Effector memory CD8-positive, alpha-beta T cell (primary cell): ENCODE measurements at regions not wholly inside any gene's neighbourhood (a gene's known extent, or its start where the extent isn't known, plus 50 kb on each side); places are given as distances from the start of the nearest gene placed in this dataset.

Experiments used
- ATAC-seq: fragments of 150-1000 bp; cut with Tn5 transposase; replicated peaks from 2 replicates; pipeline ENCODE4 v1.10.0; 2021; ENCODE audit warnings: mild to moderate bottlenecking, moderate library complexity
- DNase-seq, 3 experiments: peaks; one replicate each; pipeline ENCODE4 v3.0.0; 2021
- H3K27ac Mint-ChIP-seq, 2 donors: one replicate each; pipeline ENCODE4 v1.8.0; 2022; ENCODE audit warnings: mild to moderate bottlenecking in 2 of 2, mixed read lengths in 2 of 2, moderate library complexity in 2 of 2
- H3K27me3 Mint-ChIP-seq, 2 donors: one replicate each; pipeline ENCODE4 v1.8.0; 2022; ENCODE audit warnings: mixed read lengths in 2 of 2
- H3K36me3 Mint-ChIP-seq: one replicate; pipeline ENCODE4 v1.8.0; 2022; ENCODE audit warnings: mild to moderate bottlenecking, moderate library complexity, mixed read lengths; ENCODE audit not compliant: insufficient read depth
- H3K4me1 Mint-ChIP-seq, 2 donors: one replicate each; pipeline ENCODE4 v1.8.0; 2022; ENCODE audit warnings: low read depth in 2 of 2, mixed read lengths in 2 of 2
- H3K4me3 Mint-ChIP-seq, 2 donors: one replicate each; pipeline ENCODE4 v1.8.0; 2022; ENCODE audit warnings: mild to moderate bottlenecking in 2 of 2, mixed read lengths in 2 of 2, moderate library complexity in 2 of 2
- H3K9me3 Mint-ChIP-seq, 2 donors: one replicate each; pipeline ENCODE4 v1.8.0; 2022; ENCODE audit warnings: mixed read lengths in 2 of 2

- DNase-seq (no peak), ATAC-seq (no peak)
- Mint-ChIP-seq H3K4me3 (no peak overlapping the region), H3K9me3 (peaks cover 6 to 7% of the 10 kb centered on the region in 2 donors), H3K4me1 (no peaks in the 10 kb centered on the region), H3K36me3 (no peaks in the 10 kb centered on the region), H3K27ac (no peak overlapping the region), H3K27me3 (peaks cover 40 to 42% of the 10 kb centered on the region in 2 donors)
Observed at GRCh38 chr5:143946837-143947236, 134.9 kb downstream of the HMHB1 start.

DNA sequence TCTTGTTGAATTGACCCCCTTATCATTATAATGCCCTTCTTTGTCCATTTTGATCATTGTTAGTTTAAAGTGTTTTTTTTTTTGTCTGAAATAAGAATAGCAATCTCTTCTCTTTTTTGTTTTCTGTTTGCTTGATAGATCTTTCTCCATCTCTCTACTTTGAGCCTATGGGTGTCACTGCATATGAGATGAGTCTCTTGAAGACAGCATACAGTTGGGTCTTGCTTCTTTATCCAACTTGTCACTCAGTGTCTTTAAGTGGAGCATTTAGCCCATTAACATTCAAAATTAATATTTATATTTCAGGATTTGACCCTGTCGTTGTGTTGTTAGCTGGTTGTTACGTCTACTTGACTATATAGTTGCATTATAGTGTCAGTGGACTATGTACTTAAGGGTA lies 135.4 kb downstream of the HMHB1 start:
- peaks cover 6 to 7% of the 10 kb centered on the region in 2 donors for H3K9me3 Mint-ChIP-seq
- H3K4me1 Mint-ChIP-seq, result no peaks in the 10 kb centered on the region
- peaks cover 40 to 42% of the 10 kb centered on the region in 2 donors for H3K27me3 Mint-ChIP-seq
- H3K4me3 Mint-ChIP-seq, result no peak overlapping the region
- DNase-seq (no peak), ATAC-seq (no peak)
- H3K36me3 Mint-ChIP-seq, result no peaks in the 10 kb centered on the region
- no peak overlapping the region for H3K27ac Mint-ChIP-seq

DNA sequence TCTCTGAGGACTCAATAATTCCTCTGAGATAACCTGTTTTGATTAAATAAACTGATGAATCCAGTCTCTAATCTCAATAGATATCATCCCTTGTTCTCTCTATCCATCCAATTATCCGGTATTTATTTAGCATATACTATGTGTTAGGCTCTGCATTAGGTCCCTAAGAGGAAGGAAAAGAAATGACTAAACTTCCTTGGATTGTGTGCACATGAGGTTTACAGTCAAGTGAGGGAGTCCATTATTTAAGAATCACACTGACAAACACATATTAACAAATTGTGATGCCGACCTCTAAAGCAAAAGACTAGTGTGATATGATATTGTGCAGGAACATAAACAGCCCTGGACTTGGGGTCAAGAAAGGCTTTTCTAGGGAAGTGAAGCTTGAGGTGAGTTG lies 140.8 kb downstream of the HMHB1 start:
- no peak for ATAC-seq
- no peak for DNase-seq
- peaks cover 3 to 7% of the 10 kb centered on the region in 2 donors for H3K9me3 Mint-ChIP-seq
- no peaks in the 10 kb centered on the region for H3K36me3 Mint-ChIP-seq
- no peak overlapping the region for H3K4me3 Mint-ChIP-seq
- H3K27ac Mint-ChIP-seq, result no peak overlapping the region
- H3K4me1 Mint-ChIP-seq, result no peaks in the 10 kb centered on the region
- H3K27me3 Mint-ChIP-seq, result peaks cover 36 to 44% of the 10 kb centered on the region in 2 donors

GRCh38 chr5:143953851-143954250 lies 141.9 kb downstream of the HMHB1 start:
- Mint-ChIP-seq H3K27me3 (peaks cover 33 to 45% of the 10 kb centered on the region in 2 donors), H3K27ac (no peak overlapping the region), H3K36me3 (no peaks in the 10 kb centered on the region), H3K9me3 (peaks cover 3 to 7% of the 10 kb centered on the region in 2 donors), H3K4me1 (no peaks in the 10 kb centered on the region), H3K4me3 (no peak overlapping the region)
- ATAC-seq, result no peak
- DNase-seq, result no peak

GRCh38 chr5:143955141-143955540 lies 143.2 kb downstream of the HMHB1 start:
- Mint-ChIP-seq H3K27ac (no peak overlapping the region), H3K27me3 (peaks cover 23 to 32% of the 10 kb centered on the region in 2 donors), H3K4me1 (no peaks in the 10 kb centered on the region), H3K36me3 (no peaks in the 10 kb centered on the region), H3K4me3 (no peak overlapping the region), H3K9me3 (no peaks in the 10 kb centered on the region)
- no peak for DNase-seq
- no peak for ATAC-seq

- ATAC-seq (no peak), DNase-seq (no peak)
- no peaks in the 10 kb centered on the region for H3K9me3 Mint-ChIP-seq
- no peak overlapping the region for H3K27ac Mint-ChIP-seq
- H3K4me1 Mint-ChIP-seq, result no peaks in the 10 kb centered on the region
- no peaks in the 10 kb centered on the region for H3K36me3 Mint-ChIP-seq
- peaks cover 24 to 27% of the 10 kb centered on the region in 2 donors for H3K27me3 Mint-ChIP-seq
- H3K4me3 Mint-ChIP-seq, result no peak overlapping the region
Observed at GRCh38 chr5:143957455-143957854, 145.5 kb downstream of the HMHB1 start.

- Mint-ChIP-seq H3K27me3 (peaks cover 13 to 20% of the 10 kb centered on the region in 2 donors), H3K4me1 (no peaks in the 10 kb centered on the region), H3K27ac (no peak overlapping the region), H3K4me3 (no peak overlapping the region), H3K36me3 (no peaks in the 10 kb centered on the region), H3K9me3 (no peaks in the 10 kb centered on the region)
- ATAC-seq (no peak), DNase-seq (no peak)
Observed at GRCh38 chr5:143962201-143962600, 150.2 kb downstream of the HMHB1 start.

GRCh38 chr5:143964919-143965318 lies 153.0 kb downstream of the HMHB1 start:
- DNase-seq, result no peak
- H3K4me1 Mint-ChIP-seq, result no peaks in the 10 kb centered on the region

DNA sequence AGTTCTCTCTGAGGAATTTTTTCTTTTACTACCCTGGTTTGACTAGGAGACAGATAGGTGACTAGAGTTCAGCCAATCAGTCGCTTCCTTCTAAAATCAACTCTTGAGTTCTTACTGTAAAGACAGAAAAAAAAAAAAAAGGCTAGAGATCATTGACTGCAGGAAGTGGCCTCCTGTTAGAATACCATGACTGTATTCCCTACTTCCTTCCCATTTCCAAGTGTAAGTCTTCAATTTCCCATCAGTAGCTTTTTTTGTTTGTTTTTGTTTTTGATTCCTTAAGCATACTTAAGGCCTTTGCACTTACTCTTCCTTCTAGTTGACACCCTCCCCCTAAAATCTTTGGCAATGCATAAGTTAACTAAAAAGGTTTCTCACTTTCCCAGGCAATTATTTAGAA lies 154.3 kb downstream of the HMHB1 start:
- Mint-ChIP-seq H3K4me3 (no peak overlapping the region), H3K9me3 (no peaks in the 10 kb centered on the region), H3K4me1 (no peaks in the 10 kb centered on the region), H3K27ac (no peak overlapping the region), H3K36me3 (no peaks in the 10 kb centered on the region), H3K27me3 (peaks cover 12 to 18% of the 10 kb centered on the region in 2 donors)
- ATAC-seq (no peak), DNase-seq (no peak)

More at GRCh38 chr5:143964919-143965318, 153.0 kb downstream of the HMHB1 start:
- no peak for ATAC-seq
- Mint-ChIP-seq H3K4me3 (no peak overlapping the region), H3K9me3 (no peaks in the 10 kb centered on the region), H3K36me3 (no peaks in the 10 kb centered on the region), H3K27me3 (peaks cover 0 to 22% of the 10 kb centered on the region in 2 donors), H3K27ac (no peak overlapping the region)

DNA sequence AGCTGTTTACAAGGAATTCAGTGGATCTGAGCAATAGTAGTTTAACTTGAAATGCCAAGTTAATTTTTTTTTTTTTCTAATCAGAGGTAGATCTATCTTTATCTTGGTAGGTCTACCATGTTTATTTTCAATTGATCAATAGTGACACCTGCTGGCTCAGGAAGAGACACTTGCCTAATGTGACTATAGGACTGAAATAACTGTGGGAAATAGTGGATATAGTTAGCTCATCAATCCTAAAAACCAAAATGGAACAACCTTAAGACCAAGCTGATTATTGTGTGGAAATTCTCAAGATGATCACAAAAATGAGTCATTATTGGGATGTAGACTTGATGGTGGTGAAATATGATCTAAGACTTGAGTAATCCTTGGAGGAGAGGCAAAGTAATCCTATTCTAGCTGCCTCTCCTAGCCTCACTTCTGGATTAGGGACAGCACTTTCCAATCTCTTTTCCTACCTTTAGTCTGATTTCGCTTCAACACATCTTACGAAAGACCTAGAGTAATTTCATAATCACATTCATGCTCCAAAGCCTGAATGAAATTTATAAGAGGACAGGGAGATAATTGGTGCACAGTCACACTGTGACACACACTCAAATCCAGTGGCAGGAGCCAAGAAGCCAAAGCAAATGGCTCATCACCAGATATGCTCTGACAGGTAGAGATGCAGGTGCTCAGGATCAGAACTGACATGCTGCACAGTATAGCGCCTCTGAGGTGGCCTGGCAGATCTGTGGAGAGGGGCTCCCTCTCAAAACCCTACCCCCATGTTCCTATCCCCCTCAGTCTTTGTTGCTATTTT lies 156.3 kb downstream of the HMHB1 start:
- DNase-seq (no peak), ATAC-seq (no peak)
- Mint-ChIP-seq H3K36me3 (no peaks in the 10 kb centered on the region), H3K9me3 (no peaks in the 10 kb centered on the region), H3K4me3 (no peak overlapping the region), H3K27me3 (peaks cover 25 to 27% of the 10 kb centered on the region in 2 donors), H3K27ac (peak overlapping the region in 1 of 2 donors; percentile 39), H3K4me1 (no peaks in the 10 kb centered on the region)

DNA sequence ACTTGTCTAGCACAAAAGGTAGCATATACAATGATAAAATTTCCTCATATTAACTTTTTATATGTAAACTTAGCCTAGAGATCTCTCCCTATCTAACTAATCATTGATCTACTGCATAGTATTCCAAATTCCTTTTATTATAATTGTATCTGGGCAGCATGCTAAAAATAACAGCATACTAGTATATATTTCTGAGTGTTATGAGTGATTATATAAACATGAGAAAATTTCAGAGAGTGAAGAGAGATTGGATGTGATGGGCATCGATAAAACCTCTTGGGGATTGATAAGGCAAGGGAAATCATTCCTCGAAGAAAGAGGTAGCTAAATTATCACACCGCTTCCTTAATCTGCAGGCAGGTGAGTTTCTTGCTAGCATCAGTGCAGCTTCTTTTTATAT lies 158.2 kb downstream of the HMHB1 start:
- H3K4me1 Mint-ChIP-seq, result no peaks in the 10 kb centered on the region
- peaks cover 25 to 27% of the 10 kb centered on the region in 2 donors for H3K27me3 Mint-ChIP-seq
- ATAC-seq (no peak), DNase-seq (no peak)
- H3K9me3 Mint-ChIP-seq, result no peaks in the 10 kb centered on the region
- no peak overlapping the region for H3K27ac Mint-ChIP-seq
- no peaks in the 10 kb centered on the region for H3K36me3 Mint-ChIP-seq
- no peak overlapping the region for H3K4me3 Mint-ChIP-seq

GRCh38 chr5:143972068-143972467 lies 160.1 kb downstream of the HMHB1 start:
- DNase-seq, result no peak
- Mint-ChIP-seq H3K36me3 (no peaks in the 10 kb centered on the region), H3K4me3 (no peak overlapping the region), H3K9me3 (no peaks in the 10 kb centered on the region), H3K27ac (no peak overlapping the region), H3K27me3 (peaks cover 25 to 27% of the 10 kb centered on the region in 2 donors), H3K4me1 (no peaks in the 10 kb centered on the region)
- no peak for ATAC-seq

DNA sequence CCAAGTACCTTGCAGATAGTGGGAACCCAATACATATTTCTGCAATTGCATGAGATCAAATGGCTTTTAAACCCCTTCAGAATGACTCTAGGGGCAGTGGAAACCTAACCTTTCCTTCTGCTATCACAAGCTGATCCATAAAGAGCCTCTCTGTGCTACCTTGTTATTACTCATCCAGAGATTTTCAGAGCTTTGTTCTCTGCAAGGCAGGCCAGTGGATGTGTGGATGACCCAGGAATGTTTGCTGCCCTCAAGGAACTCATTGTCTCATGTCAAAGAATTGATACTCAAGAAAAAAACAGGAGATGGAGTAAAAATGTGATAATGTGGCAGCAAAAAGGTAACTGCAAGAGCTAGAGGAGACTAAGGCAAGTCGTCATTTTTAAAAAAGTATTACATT lies 164.1 kb downstream of the HMHB1 start:
- no peaks in the 10 kb centered on the region for H3K4me1 Mint-ChIP-seq
- H3K27me3 Mint-ChIP-seq, result peaks cover 16 to 17% of the 10 kb centered on the region in 2 donors
- DNase-seq (no peak), ATAC-seq (no peak)
- H3K27ac Mint-ChIP-seq, result no peak overlapping the region
- H3K9me3 Mint-ChIP-seq, result no peaks in the 10 kb centered on the region
- no peaks in the 10 kb centered on the region for H3K36me3 Mint-ChIP-seq
- H3K4me3 Mint-ChIP-seq, result no peak overlapping the region

DNA sequence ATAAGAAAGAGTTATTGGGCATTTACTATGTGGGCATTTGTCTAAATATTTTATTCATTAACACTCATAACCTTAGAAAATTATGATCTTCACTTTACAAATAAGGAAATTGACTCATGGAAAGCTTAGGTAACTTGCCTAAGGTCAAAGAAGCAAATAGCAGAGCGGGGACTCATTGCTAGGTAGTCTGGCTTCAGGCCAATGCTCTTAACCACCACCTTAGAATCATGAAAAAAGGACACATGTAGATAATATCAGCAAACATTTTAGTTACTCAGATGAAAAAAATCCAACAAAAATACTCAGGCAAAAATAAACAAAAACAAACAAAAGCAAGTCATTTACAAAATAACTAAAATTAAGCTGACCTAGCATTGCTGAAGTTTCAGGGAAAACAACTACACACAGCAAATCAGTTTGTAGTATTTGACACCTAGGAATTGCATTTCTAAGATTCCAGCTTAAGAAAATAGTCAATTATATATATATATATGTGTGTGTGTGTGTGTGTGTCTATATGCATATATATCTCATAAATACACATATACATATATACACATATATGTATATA lies 166.0 kb downstream of the HMHB1 start:
- ATAC-seq (no peak), DNase-seq (no peak)
- H3K27me3 Mint-ChIP-seq, result peaks cover 0 to 5% of the 10 kb centered on the region in 2 donors
- H3K4me3 Mint-ChIP-seq, result no peak overlapping the region
- no peaks in the 10 kb centered on the region for H3K36me3 Mint-ChIP-seq
- no peak overlapping the region for H3K27ac Mint-ChIP-seq
- no peaks in the 10 kb centered on the region for H3K9me3 Mint-ChIP-seq
- no peaks in the 10 kb centered on the region for H3K4me1 Mint-ChIP-seq
